ENCODE measurements at regions not wholly inside any gene's neighbourhood (a gene's known extent, or its start where the extent isn't known, plus 50 kb on each side); places are given as distances from the start of the nearest gene placed in this dataset.

DNA sequence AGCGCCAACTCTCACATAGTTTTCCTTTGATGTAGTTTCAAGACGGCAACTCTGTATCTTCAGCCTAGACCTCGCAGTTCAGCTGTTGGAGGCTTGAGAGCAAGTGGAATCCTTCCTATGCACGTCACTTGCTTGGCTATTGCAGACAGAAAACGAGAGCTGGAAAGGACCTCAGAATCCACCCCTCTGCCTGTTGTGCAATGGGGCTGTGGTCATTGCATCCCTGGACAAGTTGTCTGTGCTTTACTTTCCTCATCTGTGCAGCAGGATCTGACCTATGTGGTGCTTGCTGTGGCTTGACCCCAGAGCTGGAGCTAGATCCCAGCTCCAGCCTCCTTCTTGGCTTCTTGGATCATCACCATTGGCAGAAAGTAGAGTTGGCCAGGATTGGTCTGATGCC lies 50.0 kb upstream of the IGSF21 start:
- TF ChIP-seq, protein P1, sequence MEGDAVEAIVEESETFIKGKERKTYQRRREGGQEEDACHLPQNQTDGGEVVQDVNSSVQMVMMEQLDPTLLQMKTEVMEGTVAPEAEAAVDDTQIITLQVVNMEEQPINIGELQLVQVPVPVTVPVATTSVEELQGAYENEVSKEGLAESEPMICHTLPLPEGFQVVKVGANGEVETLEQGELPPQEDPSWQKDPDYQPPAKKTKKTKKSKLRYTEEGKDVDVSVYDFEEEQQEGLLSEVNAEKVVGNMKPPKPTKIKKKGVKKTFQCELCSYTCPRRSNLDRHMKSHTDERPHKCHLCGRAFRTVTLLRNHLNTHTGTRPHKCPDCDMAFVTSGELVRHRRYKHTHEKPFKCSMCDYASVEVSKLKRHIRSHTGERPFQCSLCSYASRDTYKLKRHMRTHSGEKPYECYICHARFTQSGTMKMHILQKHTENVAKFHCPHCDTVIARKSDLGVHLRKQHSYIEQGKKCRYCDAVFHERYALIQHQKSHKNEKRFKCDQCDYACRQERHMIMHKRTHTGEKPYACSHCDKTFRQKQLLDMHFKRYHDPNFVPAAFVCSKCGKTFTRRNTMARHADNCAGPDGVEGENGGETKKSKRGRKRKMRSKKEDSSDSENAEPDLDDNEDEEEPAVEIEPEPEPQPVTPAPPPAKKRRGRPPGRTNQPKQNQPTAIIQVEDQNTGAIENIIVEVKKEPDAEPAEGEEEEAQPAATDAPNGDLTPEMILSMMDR (IDR thresholded peaks at IDR 0.05 in 8 of 11, conservative IDR thresholded peaks at IDR 0.05 in 3 of 11), result no peak
- TF ChIP-seq POLR2AphosphoS5 (IDR thresholded peaks at IDR 0.05) (no peak), POLR2A (IDR thresholded peaks at IDR 0.05) (no peak)

Measured in spleen (tissue), 7 donors.